Astrocyte of the hippocampus (primary cell): ENCODE measurements at regions not wholly inside any gene's neighbourhood (a gene's known extent, or its start where the extent isn't known, plus 50 kb on each side); places are given as distances from the start of the nearest gene placed in this dataset.
A peak's percentile ranks its signal among the peaks of the same experiment; 100 is the strongest.

Source experiments
- DNase-seq: peaks from one replicate; pipeline ENCODE4 v3.0.0; 2011; ENCODE audit warnings: low read depth, low spot score

DNA sequence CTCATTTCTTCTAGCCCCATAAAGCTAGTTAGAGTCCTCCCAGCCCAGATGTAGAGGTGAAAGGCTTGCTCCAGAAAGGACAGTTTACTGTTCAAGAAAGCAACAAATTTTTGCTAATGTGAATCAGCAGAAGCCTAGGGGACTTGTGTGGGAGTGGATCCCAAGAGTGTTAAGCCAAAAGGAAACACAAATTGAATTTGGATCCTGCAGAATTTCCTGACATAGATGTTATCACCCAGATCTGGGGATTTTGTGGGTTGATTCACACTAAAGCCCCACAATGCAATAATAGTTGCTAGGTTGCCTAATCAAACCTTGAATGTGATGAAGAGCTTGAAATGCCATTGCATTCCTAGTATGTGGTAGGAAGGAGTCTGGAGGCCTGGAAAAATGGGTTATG, 135.2 kb upstream of the HS3ST3A1 start:
- peak; percentile 8 for DNase-seq

DNA sequence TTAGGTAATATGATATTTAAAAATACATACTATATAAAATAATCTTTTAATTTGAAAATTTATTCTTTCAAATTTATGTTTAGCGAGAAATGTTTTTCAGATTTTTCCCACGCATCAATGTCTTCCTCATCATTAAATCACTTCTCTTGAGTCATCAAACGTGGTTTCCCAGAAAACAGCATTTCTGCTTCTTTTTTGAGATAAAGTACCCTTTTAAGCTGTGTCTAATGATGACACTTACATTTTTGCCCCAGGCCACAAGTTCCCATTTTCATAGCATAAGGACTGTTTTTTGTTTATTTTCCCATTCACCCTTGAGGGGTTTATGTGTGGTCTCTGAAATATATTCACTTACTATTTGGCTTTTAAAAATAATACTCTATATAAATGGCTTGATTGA, 139.0 kb upstream of the HS3ST3A1 start:
- no peak for DNase-seq

DNA sequence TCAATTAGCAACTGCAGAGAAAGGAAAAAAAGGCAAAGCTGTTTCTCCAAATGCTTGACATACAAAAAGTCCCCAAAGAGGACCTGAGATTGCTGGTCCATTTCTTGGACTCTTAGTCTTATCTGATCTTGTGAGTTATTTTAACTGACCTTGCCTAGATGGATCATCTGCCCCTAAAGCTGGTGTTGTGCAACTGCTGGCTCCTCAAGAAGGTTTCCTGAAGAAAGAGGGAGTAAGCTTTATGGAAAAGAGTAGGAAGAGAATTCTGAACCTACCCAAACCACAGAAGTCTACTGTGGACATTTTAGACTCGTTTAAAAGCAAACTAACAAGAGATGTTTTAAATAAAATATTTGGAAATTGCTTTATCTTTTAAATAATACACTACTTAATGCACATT, 140.0 kb upstream of the HS3ST3A1 start:
- DNase-seq = no peak

DNA sequence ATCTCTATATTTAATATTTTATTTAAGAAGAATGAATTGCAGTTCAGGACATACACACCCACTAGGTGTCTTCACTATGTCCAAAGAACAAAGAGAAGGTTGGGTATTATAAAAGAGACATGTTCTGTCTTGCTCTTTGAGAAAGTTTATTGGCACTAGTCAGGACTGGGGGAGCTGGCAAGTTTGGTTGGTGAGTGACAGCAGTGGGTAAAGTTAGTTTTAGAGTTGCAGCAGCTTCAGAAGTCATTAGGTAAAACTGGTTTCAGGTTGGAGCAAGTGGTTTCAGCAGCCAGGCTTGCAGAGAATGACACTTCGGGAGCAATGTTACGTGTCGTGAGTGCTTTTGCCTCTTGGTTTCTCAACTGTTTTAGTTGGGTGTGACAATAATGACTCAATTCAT, 142.2 kb upstream of the HS3ST3A1 start:
- no peak for DNase-seq

DNA sequence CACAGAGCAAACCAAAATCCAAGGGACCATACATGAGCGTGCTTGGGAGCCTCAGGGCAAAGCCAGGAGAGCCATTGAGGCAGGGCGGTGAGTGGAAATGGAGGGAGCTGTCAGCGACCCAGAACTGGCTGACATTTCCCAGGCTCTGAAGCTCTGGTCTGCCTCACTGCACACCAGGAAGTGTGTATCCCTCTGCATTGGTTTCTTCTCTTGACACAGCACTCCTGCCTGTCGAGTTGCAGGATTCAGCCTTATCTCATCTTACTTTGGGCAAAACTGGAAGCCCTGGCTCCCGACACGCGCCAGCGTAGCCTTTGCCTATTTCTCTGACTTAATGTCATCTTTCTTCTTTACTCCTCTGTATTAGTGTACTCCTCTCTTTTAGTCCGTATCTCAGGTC, 144.7 kb upstream of the HS3ST3A1 start:
- DNase-seq = no peak

DNA sequence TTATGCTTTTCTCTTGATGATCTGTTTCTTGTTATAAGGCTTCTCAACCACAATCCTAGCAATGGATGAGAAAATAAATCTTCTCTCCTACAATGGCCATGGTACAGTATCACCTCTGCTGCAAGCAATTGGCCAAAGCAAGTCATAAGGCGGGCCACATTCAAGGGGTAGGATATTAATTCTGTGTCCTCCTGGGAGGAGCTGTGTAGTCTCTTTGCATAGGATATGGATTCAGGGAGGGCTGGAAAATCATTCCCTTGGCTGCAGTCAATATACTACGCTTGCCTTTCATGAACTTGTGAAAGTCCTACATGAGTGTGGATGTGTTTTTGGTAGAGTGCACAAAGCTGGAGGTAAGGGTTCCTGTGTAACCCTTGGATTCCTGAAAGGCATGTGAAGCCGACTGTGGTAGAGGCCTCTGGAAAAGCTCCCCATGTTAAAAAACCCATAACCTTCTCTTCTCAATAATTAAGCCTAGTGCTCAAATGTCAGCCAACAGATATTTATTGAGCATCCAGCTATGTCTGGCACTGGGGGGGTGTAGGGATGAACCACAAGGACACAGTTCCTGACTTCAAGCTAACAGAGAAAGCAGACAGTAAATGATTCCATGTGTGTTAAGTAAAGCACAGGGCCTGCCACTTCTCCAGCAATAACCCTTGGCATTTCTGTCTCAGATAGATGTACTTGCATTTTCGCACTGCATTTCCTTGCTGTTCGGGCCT, 147.6 kb upstream of the HS3ST3A1 start:
- no peak for DNase-seq

DNA sequence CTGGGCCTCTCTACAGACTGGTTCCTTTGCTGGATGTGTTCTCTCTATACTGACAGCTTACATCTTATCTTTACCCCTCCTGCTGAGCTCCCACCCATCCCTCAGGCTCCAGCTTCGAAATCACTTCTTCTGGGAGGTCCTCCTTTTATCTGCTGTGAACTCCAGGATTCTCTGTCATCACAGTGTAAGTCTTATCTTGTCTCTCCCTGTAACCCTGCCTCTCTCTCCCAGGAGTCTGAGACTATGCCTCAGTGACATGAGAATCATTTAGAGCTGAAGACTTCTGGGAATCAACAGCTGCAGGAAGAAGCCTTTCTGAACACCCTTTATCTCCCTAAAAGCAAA, 148.1 kb upstream of the HS3ST3A1 start:
- no peak for DNase-seq

DNA sequence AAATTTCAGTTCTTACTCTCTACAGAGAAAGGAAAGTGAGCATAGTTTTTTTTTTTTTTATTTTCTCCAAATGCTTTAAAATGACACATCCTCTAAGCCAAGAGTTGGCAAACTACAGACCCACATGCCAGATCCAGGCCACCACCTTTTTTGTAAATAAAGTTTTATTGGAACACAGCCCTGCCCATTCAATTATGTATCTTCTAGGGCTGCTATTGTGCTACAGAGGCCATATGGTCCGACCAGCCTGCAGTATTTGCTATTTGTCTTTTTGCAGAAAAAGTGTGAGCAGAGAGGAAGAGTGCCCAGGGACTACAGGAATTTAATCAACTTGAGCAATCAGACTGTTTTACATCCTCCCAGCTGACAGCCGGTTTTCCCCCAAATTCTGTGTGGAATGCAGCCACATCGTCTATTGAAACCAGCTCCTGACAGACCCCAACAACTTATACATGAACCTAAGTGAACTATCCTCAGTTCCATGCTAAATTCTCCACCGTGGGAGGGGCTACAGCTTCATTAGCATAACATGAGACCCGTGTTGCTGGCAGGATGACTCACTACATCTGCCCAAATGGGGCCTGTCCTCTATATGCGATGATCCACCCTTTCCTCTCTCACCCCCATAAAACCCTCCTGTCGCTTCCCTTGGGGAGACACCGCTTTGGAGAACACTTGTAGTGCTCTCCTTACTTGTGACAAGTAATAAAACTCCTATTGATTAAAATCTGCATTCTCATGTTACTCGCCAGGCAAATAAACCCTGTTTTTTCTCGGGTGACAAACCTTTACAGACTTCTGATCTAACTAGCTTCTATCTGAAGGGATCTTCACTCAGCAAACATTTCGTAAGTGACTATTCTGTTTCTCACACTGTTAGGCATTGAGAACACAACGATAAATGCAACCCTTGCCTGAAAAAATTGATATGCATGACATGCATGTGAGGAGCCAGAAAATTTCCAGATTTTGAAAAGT, 149.4 kb upstream of the HS3ST3A1 start:
- DNase-seq = peak; percentile 11

DNA sequence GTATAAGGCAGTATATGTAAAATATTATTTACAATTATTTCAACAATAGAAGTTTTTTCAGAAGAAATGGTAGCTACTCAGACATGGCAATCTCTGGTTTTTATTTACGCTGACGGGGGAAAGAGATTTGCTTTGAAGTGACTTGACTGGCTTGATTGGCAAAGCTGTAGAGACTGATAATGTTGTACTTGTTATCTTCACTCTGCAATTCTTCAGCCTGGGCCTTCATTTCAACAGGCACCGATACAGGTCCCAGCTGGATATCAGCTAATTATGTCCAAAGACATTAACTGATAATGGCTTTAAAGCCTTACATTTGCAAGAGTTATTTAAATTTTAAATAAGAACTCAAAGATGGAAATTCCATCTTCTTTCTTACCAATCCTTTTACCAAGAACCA, 151.4 kb upstream of the HS3ST3A1 start:
- DNase-seq = no peak

DNA sequence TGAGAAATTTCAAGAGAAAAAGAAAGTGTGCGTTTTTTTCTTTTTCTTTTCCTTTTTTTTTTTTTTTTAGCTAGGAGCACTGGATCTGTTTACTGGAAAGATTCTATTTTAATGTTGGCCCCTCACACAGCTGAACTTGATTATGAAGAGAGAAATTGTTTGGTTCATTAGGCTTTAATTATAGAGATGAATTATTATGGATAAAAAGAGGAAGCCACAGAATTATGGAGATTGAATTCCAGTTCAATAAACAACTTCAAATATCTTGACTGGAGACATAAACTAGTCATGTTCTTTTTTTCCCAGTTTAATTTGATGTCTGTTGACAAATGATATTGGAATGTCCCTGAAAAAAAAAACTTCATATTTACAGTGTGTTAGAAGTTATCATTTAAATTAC, 152.0 kb upstream of the HS3ST3A1 start:
- DNase-seq = no peak

DNA sequence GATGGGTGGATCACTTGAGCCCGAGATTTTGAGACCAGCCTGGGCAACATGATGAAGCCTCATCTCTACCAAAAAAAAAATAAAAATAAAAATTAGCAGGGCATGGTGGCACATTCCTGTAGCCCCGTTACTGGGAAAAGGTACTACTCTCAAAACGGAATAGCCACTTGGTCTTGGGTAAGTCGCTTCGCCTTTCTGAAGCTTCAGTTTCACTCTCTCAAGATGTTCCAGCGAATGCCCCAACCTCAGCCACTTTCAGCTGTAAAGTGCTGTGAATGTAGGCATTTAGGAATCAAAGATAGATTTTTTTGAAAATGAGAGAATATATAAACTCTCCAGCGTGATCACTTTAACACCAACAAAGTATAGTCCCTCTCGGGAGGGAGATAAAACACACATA, 154.1 kb upstream of the HS3ST3A1 start:
- DNase-seq = no peak

DNA sequence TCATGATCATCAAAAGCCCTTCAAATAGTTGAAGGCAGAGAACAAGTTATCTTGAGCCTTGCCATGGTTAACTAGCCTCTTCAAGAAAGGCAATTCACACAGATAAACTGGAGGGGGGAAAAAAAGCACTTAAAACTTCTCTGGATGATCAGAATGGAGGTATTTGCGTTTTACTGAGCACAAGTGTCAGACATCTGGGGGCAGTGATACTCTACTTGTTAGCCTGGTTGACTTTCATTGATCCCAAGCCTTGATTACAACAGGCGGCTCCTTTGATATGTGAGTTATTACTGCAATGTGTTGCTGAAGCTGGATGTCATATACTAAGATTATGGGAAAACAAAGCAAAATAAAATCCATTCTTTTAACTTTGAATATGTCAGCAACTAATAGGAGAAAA, 155.0 kb upstream of the HS3ST3A1 start:
- DNase-seq = no peak

DNA sequence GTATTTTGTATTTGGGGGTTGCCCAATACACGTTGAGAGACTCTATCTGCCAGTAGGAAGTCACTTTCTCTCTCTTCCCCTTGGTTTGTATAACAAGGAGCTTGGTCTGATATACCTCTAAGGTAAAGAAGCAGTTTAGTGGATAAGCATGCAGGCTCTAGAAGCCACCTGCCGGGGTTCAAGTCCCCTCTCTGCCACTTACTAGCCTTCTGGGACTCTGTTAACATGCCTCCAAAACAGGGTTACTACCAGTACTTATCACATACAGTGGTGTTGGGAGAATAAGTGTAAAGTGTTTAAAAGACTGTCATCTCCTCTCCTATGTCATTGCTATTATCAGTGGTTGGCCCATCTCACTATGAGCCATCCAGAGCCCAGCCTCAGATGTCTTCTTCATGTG, 156.1 kb upstream of the HS3ST3A1 start:
- no peak for DNase-seq

DNA sequence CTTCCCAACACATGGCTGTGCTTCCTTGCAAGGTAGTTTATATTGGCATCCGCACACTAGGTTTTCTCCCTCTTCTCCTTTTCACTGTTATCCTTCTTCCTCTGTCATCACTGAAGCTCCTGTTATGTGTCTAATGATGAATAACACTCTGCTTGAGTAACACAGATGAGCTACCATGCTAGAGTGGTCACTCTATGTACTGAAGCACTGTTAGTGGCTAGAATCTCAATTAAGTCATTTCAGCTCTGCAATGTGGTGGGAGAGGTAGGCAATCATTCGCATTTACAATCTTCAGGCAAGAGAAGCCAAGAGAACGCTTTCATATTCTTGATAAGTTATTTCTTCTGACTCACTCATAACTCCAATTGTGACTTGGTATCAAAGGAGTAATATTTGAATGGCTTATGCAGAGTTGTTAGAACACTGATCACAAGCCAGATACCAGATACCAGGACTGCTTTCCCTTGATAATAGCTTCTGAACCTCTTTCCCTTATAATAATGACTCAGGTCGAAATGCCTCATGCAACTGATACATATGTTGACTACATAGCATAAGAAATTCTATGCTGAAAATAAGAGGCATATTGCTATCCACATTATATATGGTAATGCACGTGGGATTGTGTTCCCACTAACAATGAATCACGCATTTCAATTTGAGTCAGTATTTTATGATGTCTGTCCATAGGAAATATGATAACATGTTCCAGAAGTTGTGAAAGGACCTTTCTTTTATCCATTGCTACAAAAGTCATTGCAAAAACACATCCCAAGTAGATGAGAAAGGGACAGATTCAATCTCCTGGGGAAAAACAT, 158.0 kb upstream of the HS3ST3A1 start:
- no peak for DNase-seq

DNA sequence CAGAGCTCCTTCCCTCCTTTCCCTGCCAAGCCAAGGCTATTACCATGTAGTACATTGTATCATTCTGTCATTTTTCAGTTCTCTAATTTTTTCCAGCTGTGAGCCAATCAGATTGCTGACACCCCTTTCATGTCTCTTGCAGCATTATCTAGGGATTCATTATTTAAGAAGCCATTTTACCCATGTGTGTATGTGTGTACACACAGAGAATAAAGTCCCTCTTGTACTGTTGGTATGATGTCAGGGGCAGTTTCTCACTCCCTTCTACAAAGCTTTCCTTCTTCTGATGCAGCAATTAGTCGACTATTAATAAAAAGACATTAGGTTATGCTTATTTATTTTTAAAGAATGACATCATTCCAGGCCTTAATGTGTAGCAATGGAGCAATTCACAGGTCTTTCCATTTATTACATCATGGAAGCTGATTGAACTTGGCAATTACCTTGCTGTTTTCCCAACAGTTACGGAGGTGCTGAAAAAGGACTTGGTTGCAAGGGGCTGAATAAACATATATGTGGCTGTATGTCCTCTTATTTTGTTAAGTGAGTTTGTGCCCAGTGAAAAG, 159.4 kb upstream of the HS3ST3A1 start:
- DNase-seq = no peak

DNA sequence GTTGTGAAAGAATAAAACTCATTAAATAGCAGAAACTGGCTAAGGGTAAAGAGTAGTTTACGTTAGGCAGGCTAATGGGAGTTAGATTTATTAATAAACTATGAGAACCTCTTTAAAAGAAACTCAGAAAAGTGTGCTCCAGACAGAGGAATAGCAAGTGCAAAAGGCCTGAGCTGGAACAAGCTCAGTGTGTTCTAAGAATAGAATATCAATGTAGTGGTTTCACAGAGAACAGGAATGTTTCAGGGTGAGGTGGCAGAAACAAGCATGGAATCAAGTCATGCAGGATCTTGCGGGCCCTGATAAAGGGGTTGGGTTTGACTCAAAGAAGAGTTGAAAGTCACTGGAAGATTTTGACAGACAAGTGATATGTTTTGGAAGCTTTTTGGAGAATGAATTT, 164.0 kb upstream of the HS3ST3A1 start:
- peak; percentile 58 for DNase-seq

DNA sequence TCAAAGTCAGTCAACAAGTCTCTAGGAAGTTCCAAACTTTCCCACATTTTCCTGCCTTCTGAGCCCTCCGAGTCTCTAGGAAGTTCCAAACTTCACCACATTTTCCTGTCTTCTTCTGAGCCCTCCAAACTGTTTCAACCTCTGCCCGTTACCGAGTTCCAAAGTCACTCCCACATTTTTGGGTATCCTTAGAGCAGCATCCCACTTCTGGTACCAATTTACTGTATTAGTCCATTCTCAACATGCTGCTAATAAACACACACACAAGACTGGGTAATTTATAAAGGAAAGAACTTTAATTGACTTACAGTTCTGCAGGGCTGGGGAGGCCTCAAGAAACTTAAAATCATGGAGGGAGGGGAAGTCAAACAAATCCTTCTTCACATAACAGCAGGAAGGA, 169.0 kb upstream of the HS3ST3A1 start:
- DNase-seq = no peak

DNA sequence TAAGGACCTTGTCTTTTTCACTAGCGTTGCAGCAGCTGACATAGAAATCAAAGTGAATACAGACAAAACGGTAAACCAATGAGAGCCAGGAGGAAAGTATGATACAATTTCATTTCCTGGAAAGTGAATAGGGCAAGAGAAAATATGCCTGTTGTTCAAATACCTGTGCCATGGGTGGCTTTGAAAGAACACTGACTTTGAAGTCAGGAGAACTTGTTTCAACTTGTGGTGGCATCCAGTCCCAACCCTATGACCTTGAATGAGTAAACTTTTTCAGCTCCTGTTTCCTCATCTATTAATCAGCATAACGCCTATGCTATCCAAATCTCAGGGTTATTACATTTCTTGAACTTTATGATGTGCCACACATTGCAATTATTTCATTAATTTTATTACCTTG, 173.7 kb upstream of the HS3ST3A1 start:
- no peak for DNase-seq

DNA sequence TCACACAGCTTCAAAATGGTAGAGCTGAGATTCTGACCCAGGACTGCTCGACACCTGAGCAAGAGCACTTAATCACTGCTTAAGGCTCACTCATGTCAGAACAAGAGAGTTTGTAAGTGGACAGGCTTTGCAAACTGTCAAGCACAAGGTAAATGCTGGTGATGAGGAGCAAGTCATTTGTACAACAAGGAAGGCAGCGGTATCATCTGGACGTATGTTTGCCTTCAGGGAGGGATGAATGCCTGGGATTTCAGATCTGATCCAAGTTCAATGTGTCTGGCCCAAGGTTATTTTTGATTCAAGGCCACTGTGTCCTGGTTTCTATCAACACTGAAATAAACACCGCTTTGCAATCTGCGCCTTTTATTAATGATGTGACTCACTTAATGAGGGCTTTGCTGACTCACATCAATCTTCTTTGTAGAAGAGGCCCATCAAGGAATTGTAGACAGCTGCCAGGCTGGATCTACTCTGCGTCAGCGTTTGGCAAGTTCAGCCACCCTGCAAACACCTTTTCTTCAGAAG, 174.4 kb upstream of the HS3ST3A1 start:
- peak; percentile 64 for DNase-seq

DNA sequence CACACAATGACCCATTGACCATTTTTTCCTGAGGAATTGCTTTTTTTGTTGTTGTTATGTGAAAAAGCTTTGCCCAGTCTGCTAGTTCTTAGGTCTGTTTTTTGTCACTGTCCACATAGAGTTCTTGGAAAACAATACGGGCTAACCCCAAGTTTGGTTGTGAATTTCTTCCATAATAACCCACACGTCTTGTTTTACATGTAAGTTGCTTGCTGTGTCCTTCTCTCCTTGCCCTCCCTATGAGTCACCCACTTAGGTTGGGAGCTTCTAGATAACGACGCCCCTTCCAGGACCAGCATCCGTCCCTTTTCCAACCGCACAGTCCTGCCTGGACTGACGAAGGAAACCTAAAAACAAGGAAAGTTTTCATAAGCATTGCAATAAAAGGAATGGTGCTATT, 175.3 kb upstream of the HS3ST3A1 start:
- DNase-seq = peak; percentile 28

DNA sequence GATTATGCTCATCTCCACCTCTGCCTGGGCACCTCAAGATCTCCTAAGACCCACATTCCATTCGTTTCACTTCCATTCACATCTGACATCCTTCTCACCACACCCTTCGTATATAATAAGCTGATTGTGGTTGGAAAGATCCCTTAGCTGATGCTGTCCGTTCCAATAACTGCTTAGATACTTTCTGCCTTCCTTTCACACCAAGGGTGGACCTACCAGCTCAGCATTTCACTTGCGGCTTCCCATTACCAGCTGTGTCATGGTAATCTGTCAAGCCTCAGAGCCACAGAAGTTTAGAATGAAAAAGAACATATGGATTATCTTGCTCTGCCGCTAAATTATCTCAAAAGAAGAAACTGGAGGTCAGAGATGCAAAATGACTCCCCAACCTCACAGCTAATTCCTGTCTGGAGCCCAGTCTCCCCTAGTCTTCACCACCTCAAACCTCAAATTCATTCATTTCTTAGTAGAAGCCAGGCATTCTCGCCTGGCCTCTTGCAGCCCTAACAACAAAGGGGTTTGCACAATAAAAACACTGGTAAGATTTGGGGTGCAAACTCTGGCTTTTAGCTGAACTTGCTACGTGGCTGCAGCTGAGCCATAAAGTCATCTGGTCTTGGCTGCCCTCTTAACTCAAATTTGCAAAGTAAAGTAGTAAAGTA, 182.8 kb upstream of the HS3ST3A1 start:
- no peak for DNase-seq
